Esophagus muscularis mucosa (tissue), 4 donors: ENCODE measurements at regions not wholly inside any gene's neighbourhood (a gene's known extent, or its start where the extent isn't known, plus 50 kb on each side); places are given as distances from the start of the nearest gene placed in this dataset.
"Not testable (repeated sequence)": the region's sequence is repeated elsewhere in the genome, so short reads cannot be mapped to it uniquely, and the experiment has no call there.

Experiments
- DNase-seq: peaks from one replicate; pipeline ENCODE4 v3.0.0-alpha.2; 2017; ENCODE audit errors: extremely low spot score
- H3K27ac ChIP-seq, 4 donors: fragments of 200-600 bp; sonication (generic); replicated peaks in 1 of 4; 1 replicate in 3 of 4; 2 replicates in 1 of 4; pipeline ENCODE4 v1.5.1; 2016 to 2019; ENCODE audit warnings: mild to moderate bottlenecking in 1 of 4
- H3K27me3 ChIP-seq, 4 donors: fragments of 200-600 bp; sonication (generic); one replicate each; pipeline versions ENCODE4 v1.5.1 to v1.6.0; 2016 to 2019
- H3K36me3 ChIP-seq, 4 donors: fragments of 200-600 bp; sonication (generic); one replicate each; pipeline ENCODE4 v1.5.1; 2016 to 2019
- H3K4me1 ChIP-seq, 4 donors: fragments of 200-600 bp; sonication (generic); one replicate each; pipeline ENCODE4 v1.5.1; 2016 to 2019
- H3K4me3 ChIP-seq, 4 donors: fragments of 200-600 bp; sonication (generic); 1 replicate in 2 of 4; 2 replicates in 2 of 4; pipeline ENCODE4 v1.5.1; 2016 to 2019; ENCODE audit warnings: mild to moderate bottlenecking in 4 of 4, moderate library complexity in 1 of 4
- H3K9me3 ChIP-seq, 4 donors: fragments of 200-600 bp; sonication (generic); 1 replicate in 3 of 4; 2 replicates in 1 of 4; pipeline ENCODE4 v1.5.1; 2016 to 2019
- EP300 ChIP-seq: sonication (generic); formaldehyde crosslinking; IDR thresholded peaks from one replicate; pipeline ENCODE4 v1.6.1; 2017; ENCODE audit warnings: antibody characterized with exemption
- POLR2A ChIP-seq: fragments of 450-650 bp; IDR thresholded peaks from one replicate; pipeline ENCODE4 v1.6.1; 2017; ENCODE audit warnings: antibody characterized with exemption, moderate library complexity, mild to moderate bottlenecking, low read depth
- POLR2AphosphoS5 ChIP-seq, 2 donors: sonication (generic); formaldehyde crosslinking; IDR thresholded peaks; one replicate each; pipeline ENCODE4 v1.6.1; 2017; ENCODE audit warnings: antibody characterized with exemption in 2 of 2
- WGBS: methylation state at CpG from one replicate; pipeline ENCODE4 v1.1.5; 2018; 5-methylcytosine and 5-hydroxymethylcytosine counted together
- intact Hi-C: fragments of 100-400 bp; cut with DNase I; formaldehyde crosslinking; loops from one replicate; pipeline ENCODE4 v1.15.1; 2023
- TF ChIP-seq, protein P1 (sequence below), 3 experiments: fragments of 200-600 bp in 2 of 3; fragments of 450-650 bp in 1 of 3; sonication (generic) in 2 of 3; IDR thresholded peaks; one replicate each; pipeline ENCODE4 v1.5.1; 2017 to 2019; ENCODE audit warnings: antibody characterized with exemption in 3 of 3, mild to moderate bottlenecking in 2 of 3, moderate library complexity in 1 of 3

DNA sequence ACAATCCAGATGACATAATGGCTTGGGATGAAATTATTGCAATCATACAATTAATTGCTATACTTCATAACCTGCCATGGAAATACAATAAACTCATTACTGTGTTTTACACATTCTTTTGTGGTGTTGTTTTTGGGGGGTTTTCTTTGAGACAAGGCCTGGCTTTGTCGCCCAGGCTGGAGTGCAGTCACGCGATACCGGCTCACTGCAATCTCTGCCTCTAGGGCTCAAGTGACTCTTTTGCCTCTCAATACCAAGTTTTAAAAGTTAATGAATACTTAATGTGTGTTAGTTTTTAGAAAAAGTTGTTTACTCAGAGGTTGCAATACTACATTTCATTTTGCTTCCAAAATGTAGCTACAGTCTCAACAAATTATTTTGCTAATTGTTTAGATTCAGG, 598.4 kb downstream of the CHSY3 start:
- H3K27me3 ChIP-seq = no peaks in the 10 kb centered on the region
- H3K36me3 ChIP-seq = no peaks in the 10 kb centered on the region
- H3K4me1 ChIP-seq = no peaks in the 10 kb centered on the region
- 76% methylated on average over 4 of the region's 4 CpGs for WGBS
- H3K4me3 ChIP-seq = no peak overlapping the region
- TF ChIP-seq, protein P1, sequence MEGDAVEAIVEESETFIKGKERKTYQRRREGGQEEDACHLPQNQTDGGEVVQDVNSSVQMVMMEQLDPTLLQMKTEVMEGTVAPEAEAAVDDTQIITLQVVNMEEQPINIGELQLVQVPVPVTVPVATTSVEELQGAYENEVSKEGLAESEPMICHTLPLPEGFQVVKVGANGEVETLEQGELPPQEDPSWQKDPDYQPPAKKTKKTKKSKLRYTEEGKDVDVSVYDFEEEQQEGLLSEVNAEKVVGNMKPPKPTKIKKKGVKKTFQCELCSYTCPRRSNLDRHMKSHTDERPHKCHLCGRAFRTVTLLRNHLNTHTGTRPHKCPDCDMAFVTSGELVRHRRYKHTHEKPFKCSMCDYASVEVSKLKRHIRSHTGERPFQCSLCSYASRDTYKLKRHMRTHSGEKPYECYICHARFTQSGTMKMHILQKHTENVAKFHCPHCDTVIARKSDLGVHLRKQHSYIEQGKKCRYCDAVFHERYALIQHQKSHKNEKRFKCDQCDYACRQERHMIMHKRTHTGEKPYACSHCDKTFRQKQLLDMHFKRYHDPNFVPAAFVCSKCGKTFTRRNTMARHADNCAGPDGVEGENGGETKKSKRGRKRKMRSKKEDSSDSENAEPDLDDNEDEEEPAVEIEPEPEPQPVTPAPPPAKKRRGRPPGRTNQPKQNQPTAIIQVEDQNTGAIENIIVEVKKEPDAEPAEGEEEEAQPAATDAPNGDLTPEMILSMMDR (IDR thresholded peaks at IDR 0.05) = no peak
- no peak for TF ChIP-seq EP300
- no peak for TF ChIP-seq POLR2A
- no peak for TF ChIP-seq POLR2AphosphoS5 (IDR thresholded peaks at IDR 0.05)
- peaks cover 0 to 3% (median 0%) of the 10 kb centered on the region in 4 donors for H3K9me3 ChIP-seq
- no peak for DNase-seq
- H3K27ac ChIP-seq = no peak overlapping the region
- intact Hi-C loops = no loop called here

DNA sequence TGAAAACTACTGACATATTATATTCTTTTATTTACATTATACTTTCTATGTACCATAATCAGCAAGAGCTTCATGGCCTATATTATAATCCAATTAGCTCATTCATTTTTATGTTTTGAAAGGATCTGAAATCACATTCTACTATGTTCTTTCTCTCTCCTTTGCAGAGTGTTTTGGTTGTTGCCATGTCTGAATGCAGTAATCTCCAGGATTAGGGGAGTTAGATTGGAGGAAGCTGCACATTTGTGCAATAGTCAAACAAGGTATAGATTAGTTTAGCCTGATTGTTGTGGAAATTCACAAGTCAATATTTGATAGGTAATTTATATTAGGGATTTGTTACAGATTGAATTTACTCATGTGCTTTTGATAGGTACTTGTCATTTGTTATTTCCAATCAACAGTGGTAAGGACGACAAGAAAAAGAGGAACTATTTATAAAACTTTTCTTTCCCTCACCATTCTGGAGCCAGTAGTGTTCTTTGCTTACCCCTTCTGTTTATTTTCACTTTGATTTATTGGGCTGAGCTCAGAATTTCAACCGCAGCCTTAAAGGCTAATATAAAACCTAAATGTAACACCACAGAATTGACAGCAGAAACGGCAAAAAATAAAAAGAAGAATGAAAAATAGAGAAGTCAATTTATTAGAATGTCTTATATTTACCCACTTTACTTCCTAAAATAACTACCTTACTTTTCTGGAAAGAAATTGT, 597.0 kb downstream of the CHSY3 start:
- no peak for DNase-seq
- WGBS = 20% methylated on average over 3 of the region's 3 CpGs

DNA sequence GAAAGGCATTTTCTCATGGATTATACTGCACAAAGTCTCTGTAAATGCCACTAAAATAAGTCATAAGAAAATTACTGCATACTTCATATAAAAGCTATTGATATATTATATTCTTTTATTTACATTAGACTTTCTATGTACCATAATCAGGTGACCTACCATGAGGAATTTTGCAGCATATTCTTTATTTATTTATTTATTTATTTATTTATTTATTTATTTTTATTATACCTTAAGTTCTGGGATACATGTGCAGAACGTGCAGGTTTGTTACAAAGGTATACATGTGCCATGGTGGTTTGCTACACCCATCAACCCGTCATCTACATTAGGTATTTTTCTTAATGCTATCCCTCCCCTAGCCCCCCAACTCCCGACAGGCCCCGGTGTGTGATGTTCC, 596.2 kb downstream of the CHSY3 start:
- DNase-seq, H3K4me1 ChIP-seq, H3K27me3 ChIP-seq, H3K4me3 ChIP-seq, H3K9me3 ChIP-seq, H3K27ac ChIP-seq, intact Hi-C loops, H3K36me3 ChIP-seq: not testable (repeated sequence)
- 90% methylated on average over 4 of the region's 4 CpGs for WGBS

More for the DNA sequence above, 597.0 kb downstream of the CHSY3 start:
- no peaks in the 10 kb centered on the region for H3K27me3 ChIP-seq
- H3K4me1 ChIP-seq = no peaks in the 10 kb centered on the region
- peaks cover 0 to 3% (median 0%) of the 10 kb centered on the region in 4 donors for H3K9me3 ChIP-seq
- H3K27ac ChIP-seq = no peak overlapping the region
- intact Hi-C loops = no loop called here
- H3K4me3 ChIP-seq = no peak overlapping the region
- no peaks in the 10 kb centered on the region for H3K36me3 ChIP-seq
- no peak for TF ChIP-seq EP300

DNA sequence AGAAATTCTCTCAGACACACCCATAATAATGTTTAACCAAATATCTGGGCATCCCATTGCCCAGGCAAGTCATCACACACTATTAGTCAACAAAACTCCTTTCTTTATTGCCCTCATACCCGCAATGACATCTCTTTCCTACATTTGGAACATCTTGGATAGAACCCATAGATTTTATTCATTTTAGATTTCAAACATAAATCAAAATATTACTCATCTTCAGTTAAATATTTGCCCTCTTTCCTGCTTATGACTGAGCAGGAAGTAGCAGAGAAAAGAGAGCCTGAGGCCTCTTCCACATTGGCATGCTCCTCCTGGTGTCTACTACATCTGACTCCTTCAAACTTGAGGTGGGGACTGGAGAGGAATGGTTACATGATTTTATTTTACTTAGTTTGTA, 592.0 kb downstream of the CHSY3 start:
- Histone ChIP-seq H3K36me3 (no peaks in the 10 kb centered on the region), H3K4me1 (no peaks in the 10 kb centered on the region), H3K27me3 (no peaks in the 10 kb centered on the region), H3K4me3 (no peak overlapping the region), H3K9me3 (peaks cover 0 to 13% (median 2%) of the 10 kb centered on the region in 4 donors), H3K27ac (no peak overlapping the region)
- intact Hi-C loops = no loop called here
- DNase-seq = no peak
- WGBS = 91% methylated on average over 1 of the region's 1 CpG
- TF ChIP-seq POLR2AphosphoS5 (IDR thresholded peaks at IDR 0.05) (no peak), EP300 (no peak), POLR2A (no peak)
- TF ChIP-seq, protein P1 (IDR thresholded peaks at IDR 0.05) = no peak

DNA sequence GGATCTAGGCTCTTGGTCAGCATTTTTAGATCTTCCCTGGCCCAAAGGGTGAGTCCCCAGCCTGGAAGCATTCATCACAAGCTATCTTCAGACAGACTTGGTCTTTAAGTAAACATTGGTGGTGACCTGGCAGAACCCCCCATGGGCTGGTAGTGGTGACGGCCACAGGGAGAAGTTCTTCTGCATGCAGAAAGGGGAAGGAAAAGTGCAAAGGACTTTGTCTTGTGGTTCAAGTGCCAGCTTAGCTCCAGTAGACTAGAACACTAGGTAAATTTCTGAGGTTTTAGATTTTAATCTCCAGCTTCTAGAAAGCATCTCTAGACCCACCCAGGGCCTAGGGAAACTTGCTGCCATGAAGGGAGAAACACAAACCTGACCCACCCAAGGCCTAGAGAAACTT, 584.0 kb downstream of the CHSY3 start:
- Histone ChIP-seq H3K36me3 (no peaks in the 10 kb centered on the region), H3K4me3 (no peak overlapping the region), H3K27ac (no peak overlapping the region), H3K9me3 (no peaks in the 10 kb centered on the region), H3K27me3 (no peaks in the 10 kb centered on the region), H3K4me1 (no peaks in the 10 kb centered on the region)
- WGBS = 50% methylated on average over 1 of the region's 1 CpG
- TF ChIP-seq, protein P1 (IDR thresholded peaks at IDR 0.05) = no peak
- TF ChIP-seq POLR2A (no peak), POLR2AphosphoS5 (IDR thresholded peaks at IDR 0.05) (no peak), EP300 (no peak)
- intact Hi-C loops = no loop called here
- no peak for DNase-seq
